ENCODE measurements at regions not wholly inside any gene's neighbourhood (a gene's known extent, or its start where the extent isn't known, plus 50 kb on each side); places are given as distances from the start of the nearest gene placed in this dataset.

DNA sequence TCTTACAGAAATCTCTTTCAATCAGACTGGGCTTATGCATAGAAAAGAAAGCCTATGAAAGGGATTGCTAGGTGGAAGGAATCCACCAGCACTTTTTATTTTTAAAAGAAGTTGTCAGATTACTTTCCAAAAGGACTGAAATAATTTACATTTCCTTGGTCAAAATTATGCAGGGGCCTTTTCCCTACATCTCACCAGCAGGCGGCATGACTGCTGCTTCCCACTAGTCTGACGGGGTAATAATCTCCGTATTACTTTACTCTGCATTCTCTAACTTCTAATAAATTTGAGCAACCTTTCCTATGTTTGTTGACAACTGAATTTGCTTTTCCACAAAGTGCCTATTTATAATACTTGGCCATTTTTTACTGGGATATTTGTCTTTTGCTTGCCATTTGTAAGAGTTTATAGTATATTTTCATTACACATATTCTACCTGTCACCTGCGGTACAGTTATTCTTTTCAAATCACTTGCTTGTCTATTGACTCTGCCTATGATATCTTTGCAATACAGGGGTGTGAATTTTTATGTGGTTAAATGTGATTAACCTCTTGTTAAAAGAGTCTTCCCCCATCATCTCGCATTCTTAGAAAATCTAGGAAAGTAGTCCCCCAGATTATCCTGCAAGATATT is 51.9 kb upstream of the USP47 start:
- DNase-seq (ENCODE audit: low read depth), result no peak
- TF ChIP-seq, protein P1, sequence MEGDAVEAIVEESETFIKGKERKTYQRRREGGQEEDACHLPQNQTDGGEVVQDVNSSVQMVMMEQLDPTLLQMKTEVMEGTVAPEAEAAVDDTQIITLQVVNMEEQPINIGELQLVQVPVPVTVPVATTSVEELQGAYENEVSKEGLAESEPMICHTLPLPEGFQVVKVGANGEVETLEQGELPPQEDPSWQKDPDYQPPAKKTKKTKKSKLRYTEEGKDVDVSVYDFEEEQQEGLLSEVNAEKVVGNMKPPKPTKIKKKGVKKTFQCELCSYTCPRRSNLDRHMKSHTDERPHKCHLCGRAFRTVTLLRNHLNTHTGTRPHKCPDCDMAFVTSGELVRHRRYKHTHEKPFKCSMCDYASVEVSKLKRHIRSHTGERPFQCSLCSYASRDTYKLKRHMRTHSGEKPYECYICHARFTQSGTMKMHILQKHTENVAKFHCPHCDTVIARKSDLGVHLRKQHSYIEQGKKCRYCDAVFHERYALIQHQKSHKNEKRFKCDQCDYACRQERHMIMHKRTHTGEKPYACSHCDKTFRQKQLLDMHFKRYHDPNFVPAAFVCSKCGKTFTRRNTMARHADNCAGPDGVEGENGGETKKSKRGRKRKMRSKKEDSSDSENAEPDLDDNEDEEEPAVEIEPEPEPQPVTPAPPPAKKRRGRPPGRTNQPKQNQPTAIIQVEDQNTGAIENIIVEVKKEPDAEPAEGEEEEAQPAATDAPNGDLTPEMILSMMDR (conservative IDR thresholded peaks at IDR 0.05; ENCODE audit: low read depth, low read length), result peak; percentile 81
- H3K4me3 ChIP-seq (ENCODE audit: low read length), result no peak overlapping the region

DNA sequence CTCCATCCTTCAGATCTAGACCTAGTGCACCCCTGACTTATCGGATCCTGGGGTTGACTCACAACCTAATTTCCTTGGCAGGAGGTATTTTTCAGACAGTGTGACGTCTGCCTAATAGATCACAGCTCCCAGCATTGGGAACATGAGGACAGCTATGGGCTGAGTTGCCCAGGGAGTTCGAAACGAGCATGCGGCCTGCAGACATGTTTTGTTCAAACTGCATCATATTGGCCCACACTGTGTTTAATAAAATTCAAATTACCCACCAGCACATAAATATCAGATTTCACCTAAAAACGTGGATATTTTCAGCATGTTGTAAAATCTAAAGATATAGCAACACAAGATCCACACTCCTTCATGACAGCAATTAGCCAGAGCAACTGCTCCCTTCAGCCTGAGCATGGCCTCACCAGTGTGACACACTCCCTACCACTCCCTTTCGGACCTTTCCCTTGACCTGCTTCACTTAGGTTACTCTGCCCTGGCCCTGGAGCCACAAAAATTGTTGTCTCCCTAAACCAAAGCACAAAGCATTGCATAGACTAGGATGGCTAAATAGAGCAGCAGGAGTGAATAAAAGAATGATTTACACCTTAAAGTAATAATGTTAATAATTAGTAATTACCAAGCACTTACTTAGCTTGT is 53.6 kb upstream of the USP47 start:
- TF ChIP-seq, protein P1 (conservative IDR thresholded peaks at IDR 0.05; ENCODE audit: low read depth, low read length), result no peak
- no peak overlapping the region for H3K4me3 ChIP-seq (ENCODE audit: low read length)
- no peak for DNase-seq (ENCODE audit: low read depth)

DNA sequence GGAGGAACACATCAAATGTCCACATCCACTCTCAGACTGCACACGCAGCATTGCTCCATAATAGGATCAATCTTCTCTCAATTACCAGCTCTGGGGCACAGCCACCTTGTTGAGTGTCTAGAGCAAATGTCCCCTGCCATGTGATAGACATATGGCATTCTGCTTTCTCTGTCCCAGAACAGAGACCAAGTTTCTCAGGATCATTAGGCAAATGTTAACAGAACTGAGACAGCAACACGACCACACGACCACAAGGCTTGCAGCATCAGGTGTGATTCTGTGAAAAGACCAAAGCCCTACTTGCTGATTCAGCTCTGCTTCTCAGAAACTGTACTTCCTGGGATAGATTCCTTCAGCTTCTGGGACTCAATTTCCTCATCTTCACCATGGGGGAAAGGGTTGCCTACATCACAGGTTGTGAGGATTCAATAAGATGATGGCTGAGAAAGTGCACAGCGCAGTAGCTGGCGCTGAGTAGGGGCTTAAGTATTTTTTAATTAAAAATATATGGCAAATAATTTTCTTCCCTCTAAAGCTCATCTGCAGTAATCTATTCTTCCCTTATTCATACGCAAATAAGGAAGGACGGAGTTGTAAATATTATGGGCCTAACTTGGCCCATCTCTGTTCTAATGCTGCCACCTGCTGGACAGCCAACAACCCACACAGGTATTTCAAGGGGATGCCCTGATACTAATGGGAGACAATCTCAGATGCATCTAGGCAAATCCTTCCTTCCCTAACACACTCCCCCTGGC is 54.3 kb upstream of the USP47 start:
- H3K4me3 ChIP-seq (ENCODE audit: low read length), result no peak overlapping the region
- DNase-seq (ENCODE audit: low read depth), result peak; percentile 10
- TF ChIP-seq, protein P1 (conservative IDR thresholded peaks at IDR 0.05; ENCODE audit: low read depth, low read length), result peak; percentile 81

DNA sequence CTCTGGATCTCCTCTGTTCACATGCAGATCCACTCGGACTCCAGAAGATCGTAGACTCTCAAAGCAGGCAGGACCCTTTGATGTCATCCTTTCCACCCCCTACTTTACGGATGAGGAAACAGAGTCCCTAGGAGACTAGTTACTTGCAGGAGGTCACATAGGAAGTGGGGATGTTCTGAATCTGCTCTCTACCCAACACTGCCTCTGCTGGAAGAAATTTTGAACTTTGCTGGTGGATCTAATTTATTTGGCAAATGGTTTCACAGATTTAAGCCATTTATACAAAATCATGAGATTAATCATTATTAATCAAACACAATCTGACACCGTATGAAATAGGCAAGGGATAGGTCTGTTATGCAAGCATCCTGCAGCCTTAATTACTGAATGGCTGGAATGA is 55.0 kb upstream of the USP47 start:
- no peak overlapping the region for H3K4me3 ChIP-seq (ENCODE audit: low read length)
- DNase-seq (ENCODE audit: low read depth), result no peak
- TF ChIP-seq, protein P1 (conservative IDR thresholded peaks at IDR 0.05; ENCODE audit: low read depth, low read length), result peak; percentile 70

DNA sequence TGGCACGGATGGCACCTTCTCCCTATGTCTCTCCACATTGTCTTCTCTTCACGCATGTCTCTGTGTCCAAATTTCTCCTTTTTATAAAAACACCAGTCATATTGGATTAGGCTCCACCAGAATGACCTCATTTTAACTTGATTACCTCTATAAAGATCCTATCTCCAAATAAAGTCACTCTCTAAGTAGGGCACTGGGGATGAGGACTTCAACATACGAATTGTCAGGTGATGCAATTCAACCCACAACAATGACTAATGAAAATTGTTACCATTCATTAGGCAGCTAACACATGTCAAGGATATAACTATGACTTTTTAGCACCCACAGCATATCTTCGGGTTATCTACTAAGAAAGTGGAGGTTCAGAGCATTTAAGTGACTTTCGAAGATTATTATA is 55.5 kb upstream of the USP47 start:
- H3K4me3 ChIP-seq (ENCODE audit: low read length), result no peak overlapping the region
- no peak for DNase-seq (ENCODE audit: low read depth)
- TF ChIP-seq, protein P1 (conservative IDR thresholded peaks at IDR 0.05; ENCODE audit: low read depth, low read length), result no peak

DNA sequence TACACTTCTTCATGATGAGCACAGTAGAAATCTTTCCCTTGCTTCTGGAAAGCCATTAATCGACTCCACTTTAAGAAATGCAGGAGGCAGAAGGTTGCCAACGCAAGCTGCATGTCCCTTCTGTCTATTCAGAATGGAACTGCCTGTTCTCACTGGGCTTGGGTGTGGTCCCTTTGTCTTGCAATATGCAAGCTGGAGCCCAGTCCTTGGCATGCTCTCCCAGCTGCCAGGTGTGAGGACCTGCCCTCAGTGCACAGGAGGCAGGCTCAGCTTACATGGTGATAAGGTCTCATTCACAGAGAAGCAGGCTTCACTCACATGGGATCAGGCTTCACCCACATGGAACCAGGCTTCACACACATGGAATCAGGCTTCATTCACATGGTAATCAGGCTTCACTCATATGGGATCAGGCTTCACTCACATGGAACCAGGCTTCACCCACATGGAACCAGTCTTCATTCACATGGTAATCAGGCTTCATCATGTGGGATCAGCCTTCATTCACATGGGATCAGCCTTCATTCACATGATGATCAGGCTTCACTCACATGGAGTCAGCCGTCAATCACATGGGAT is 59.2 kb upstream of the USP47 start:
- no peak for DNase-seq (ENCODE audit: low read depth)
- no peak overlapping the region for H3K4me3 ChIP-seq (ENCODE audit: low read length)
- TF ChIP-seq, protein P1 (conservative IDR thresholded peaks at IDR 0.05; ENCODE audit: low read depth, low read length), result no peak

All from retinal pigment epithelial cell (primary cell).